GM20000 (cell line): ENCODE measurements at regions not wholly inside any gene's neighbourhood (a gene's known extent, or its start where the extent isn't known, plus 50 kb on each side); places are given as distances from the start of the nearest gene placed in this dataset.

Experiments used
- DNase-seq: peaks from one replicate; pipeline ENCODE4 v3.0.0; 2012; ENCODE audit warnings: low spot score
- TF ChIP-seq, protein P1 (sequence below): IDR thresholded peaks from 2 replicates; pipeline ENCODE4 v1.5.1; 2012; ENCODE audit warnings: mild to moderate bottlenecking, control low read depth; ENCODE audit errors: extremely low read depth, missing control alignments

GRCh38 chr1:50305808-50306207 is 117.4 kb downstream of the DMRTA2 start:
- TF ChIP-seq, protein P1, sequence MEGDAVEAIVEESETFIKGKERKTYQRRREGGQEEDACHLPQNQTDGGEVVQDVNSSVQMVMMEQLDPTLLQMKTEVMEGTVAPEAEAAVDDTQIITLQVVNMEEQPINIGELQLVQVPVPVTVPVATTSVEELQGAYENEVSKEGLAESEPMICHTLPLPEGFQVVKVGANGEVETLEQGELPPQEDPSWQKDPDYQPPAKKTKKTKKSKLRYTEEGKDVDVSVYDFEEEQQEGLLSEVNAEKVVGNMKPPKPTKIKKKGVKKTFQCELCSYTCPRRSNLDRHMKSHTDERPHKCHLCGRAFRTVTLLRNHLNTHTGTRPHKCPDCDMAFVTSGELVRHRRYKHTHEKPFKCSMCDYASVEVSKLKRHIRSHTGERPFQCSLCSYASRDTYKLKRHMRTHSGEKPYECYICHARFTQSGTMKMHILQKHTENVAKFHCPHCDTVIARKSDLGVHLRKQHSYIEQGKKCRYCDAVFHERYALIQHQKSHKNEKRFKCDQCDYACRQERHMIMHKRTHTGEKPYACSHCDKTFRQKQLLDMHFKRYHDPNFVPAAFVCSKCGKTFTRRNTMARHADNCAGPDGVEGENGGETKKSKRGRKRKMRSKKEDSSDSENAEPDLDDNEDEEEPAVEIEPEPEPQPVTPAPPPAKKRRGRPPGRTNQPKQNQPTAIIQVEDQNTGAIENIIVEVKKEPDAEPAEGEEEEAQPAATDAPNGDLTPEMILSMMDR: no peak
- no peak for DNase-seq

- TF ChIP-seq, protein P1: no peak
- no peak for DNase-seq
Observed at GRCh38 chr1:50300297-50300696, 122.9 kb downstream of the DMRTA2 start.

- TF ChIP-seq, protein P1: no peak
- DNase-seq: no peak
Observed at GRCh38 chr1:50295566-50295965, 127.7 kb downstream of the DMRTA2 start.

DNA sequence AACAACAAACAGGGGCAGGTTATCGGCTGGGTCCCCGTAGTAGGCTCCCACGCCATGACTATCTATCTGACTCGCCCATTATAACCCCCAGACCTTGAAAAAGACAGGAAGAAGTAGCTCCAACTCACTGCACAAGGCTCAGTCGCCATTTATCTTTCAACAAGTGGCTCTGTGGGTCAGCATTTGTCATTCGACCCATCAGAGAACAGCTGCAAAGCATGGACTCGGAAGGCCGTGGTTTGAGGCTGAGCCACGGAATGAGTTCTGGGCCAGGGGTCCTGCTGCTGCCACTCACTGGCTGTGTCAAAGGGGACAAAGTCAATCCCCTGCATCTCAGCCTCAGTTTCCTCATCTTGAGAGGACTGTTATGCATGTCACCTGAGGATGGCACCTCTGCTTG is 131.0 kb downstream of the DMRTA2 start:
- no peak for DNase-seq
- TF ChIP-seq, protein P1: no peak

DNA sequence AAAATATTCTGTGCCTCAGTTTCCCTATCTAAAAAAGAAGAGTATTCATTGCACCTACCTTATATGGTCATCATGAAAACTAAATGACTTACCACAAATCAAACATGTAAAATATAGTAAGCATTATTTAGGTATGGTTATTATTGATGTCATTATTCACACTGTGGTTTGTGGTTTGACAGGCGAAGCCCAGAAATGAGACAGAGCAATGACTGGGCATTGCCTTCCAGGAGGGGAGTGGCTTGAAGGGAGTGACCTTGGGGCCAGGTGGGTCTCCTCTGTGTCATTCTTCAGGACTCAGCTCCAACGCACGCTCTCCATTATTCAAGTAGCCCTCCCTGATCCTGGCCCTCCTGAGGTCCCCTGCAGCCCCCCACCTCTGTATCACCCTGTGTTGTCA is 133.7 kb downstream of the DMRTA2 start:
- DNase-seq: no peak

GRCh38 chr1:50285994-50286393 is 137.2 kb downstream of the DMRTA2 start:
- TF ChIP-seq, protein P1: no peak
- no peak for DNase-seq

More for the DNA sequence above, 133.7 kb downstream of the DMRTA2 start:
- TF ChIP-seq, protein P1: no peak

GRCh38 chr1:50279622-50280330 is 143.5 kb downstream of the DMRTA2 start:
- TF ChIP-seq, protein P1: no peak
- no peak for DNase-seq
